ENCODE measurements at regions not wholly inside any gene's neighbourhood (a gene's known extent, or its start where the extent isn't known, plus 50 kb on each side); places are given as distances from the start of the nearest gene placed in this dataset.

DNA sequence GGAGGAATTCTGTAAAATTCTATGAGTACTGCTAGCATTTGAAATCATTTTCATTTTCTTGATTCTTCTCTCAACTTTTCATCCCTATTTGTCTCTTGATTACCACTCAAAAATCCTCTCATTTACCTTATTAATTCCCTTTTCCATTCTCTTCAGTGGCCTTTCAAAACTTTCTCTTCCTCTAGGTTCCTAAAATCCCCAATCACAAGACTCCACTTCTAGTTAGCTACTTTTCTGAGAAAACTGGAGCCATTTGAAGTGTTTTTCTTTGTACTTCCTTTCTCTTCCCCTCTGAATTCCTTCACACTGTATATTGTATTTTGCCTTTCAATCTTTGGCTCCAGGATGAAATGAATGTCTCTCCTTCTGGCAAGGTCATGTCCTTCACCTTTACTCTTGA lies 61.3 kb upstream of the NR4A3 start:
- no peak for TF ChIP-seq CTCF (IDR thresholded peaks at IDR 0.05; ENCODE audit: control insufficient read depth, extremely low read depth, insufficient read depth)
- no peak overlapping the region for H3K4me3 ChIP-seq (ENCODE audit: low read depth, low read length)
- no peak for DNase-seq (ENCODE audit: low read depth)

DNA sequence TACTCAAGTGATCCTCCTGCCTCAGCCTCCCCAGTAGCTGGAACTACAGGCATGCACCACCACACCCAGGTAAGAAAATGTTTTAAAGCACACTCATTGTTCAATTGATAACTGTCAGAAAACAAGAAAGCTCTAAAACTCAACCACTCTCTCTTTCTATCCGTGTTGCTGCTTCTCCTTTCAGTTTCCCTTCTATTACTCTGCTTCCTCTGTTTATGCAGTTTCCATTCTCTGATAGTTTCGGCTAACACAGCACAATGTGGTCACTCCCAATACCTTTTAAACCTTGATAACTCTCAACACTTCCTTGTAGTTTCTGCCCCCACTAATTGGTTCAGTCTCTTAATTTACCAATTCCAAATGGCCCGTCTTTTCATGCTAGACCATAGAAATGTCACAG lies 59.2 kb upstream of the NR4A3 start:
- no peak for DNase-seq (ENCODE audit: low read depth)
- H3K4me3 ChIP-seq (ENCODE audit: low read depth, low read length): no peak overlapping the region
- no peak for TF ChIP-seq CTCF (IDR thresholded peaks at IDR 0.05; ENCODE audit: control insufficient read depth, extremely low read depth, insufficient read depth)
